DOHH2 (cell line): ENCODE measurements at regions not wholly inside any gene's neighbourhood (a gene's known extent, or its start where the extent isn't known, plus 50 kb on each side); places are given as distances from the start of the nearest gene placed in this dataset.

Experiments
- H3F3A ChIP-seq: fragments of 200-600 bp; sonication (generic), shearing (Covaris generic); 2 replicates; pipeline ENCODE4 v1.6.0; 2016; ENCODE audit warnings: antibody characterized with exemption, mild to moderate bottlenecking; ENCODE audit not compliant: control insufficient read depth, insufficient read depth
- H3K27ac ChIP-seq: fragments of 200-600 bp; sonication (generic); 2 replicates; pipeline ENCODE4 v1.5.1; 2014; ENCODE audit warnings: low read depth, mild to moderate bottlenecking, low read length, moderate library complexity
- H3K27me3 ChIP-seq: fragments of 200-600 bp; sonication (generic); 2 replicates; pipeline ENCODE4 v1.6.1; 2014; ENCODE audit warnings: mild to moderate bottlenecking, low read length, mixed read lengths; ENCODE audit not compliant: control insufficient read depth
- H3K36me3 ChIP-seq: fragments of 200-600 bp; sonication (generic); 2 replicates; pipeline ENCODE4 v1.6.1; 2014; ENCODE audit warnings: mild to moderate bottlenecking, low read length, moderate library complexity, mixed read lengths; ENCODE audit not compliant: control insufficient read depth
- H3K4me1 ChIP-seq: fragments of 200-600 bp; sonication (generic); 2 replicates; pipeline ENCODE4 v1.6.1; 2014; ENCODE audit warnings: mild to moderate bottlenecking, low read length, mixed read lengths; ENCODE audit not compliant: control insufficient read depth
- H3K4me2 ChIP-seq: fragments of 200-600 bp; sonication (generic); 2 replicates; pipeline ENCODE4 v1.6.0; 2014; ENCODE audit warnings: mild to moderate bottlenecking, low read length, moderate library complexity
- H3K4me3 ChIP-seq: fragments of 200-600 bp; sonication (generic); 2 replicates; pipeline ENCODE4 v1.5.1; 2014; ENCODE audit warnings: mild to moderate bottlenecking, low read length, mixed read lengths
- H3K79me2 ChIP-seq: fragments of 200-600 bp; sonication (generic); 2 replicates; pipeline ENCODE4 v1.6.1; 2014; ENCODE audit warnings: mild to moderate bottlenecking, low read length, mixed read lengths; ENCODE audit not compliant: control insufficient read depth
- H3K9me2 ChIP-seq: fragments of 200-600 bp; sonication (generic); replicated peaks from 2 replicates; pipeline ENCODE4 v1.6.1; 2014; ENCODE audit warnings: mild to moderate bottlenecking, low read length, mixed read lengths; ENCODE audit not compliant: control insufficient read depth
- H3K9me3 ChIP-seq: fragments of 200-600 bp; sonication (generic); 2 replicates; pipeline ENCODE4 v1.6.1; 2014; ENCODE audit warnings: antibody characterized with exemption, low read length, mixed read lengths; ENCODE audit not compliant: control insufficient read depth, insufficient read depth
- H4K20me1 ChIP-seq: fragments of 200-600 bp; sonication (generic); 2 replicates; pipeline ENCODE4 v1.6.0; 2014; ENCODE audit warnings: low read depth, mild to moderate bottlenecking, antibody characterized with exemption, low read length, moderate library complexity; ENCODE audit not compliant: control insufficient read depth, insufficient read depth
- CTCF ChIP-seq: fragments of 200-600 bp; sonication (generic); IDR thresholded peaks from one replicate; pipeline ENCODE4 v1.5.1; 2014; ENCODE audit warnings: antibody characterized with exemption, mild to moderate bottlenecking, low read depth, low read length; ENCODE audit not compliant: poor library complexity, severe bottlenecking
- EZH2phosphoT487 ChIP-seq: fragments of 200-600 bp; sonication (generic); IDR thresholded peaks from 2 replicates; pipeline ENCODE4 v1.6.1; 2017; ENCODE audit warnings: borderline replicate concordance, mild to moderate bottlenecking, antibody characterized with exemption, low read length, moderate library complexity, mixed read lengths

GRCh38 chr5:89262030-89262429 is 379.0 kb upstream of the MEF2C start:
- H3K27ac ChIP-seq, result no peak overlapping the region
- H3K36me3 ChIP-seq, result no peaks in the 10 kb centered on the region
- no peaks in the 10 kb centered on the region for H3K27me3 ChIP-seq
- H3K9me2 ChIP-seq, result no peaks in the 10 kb centered on the region
- no peaks in the 10 kb centered on the region for H3K9me3 ChIP-seq
- no peaks in the 10 kb centered on the region for H4K20me1 ChIP-seq
- H3K79me2 ChIP-seq, result no peaks in the 10 kb centered on the region
- H3K4me3 ChIP-seq, result no peak overlapping the region
- no peak for TF ChIP-seq EZH2phosphoT487
- TF ChIP-seq CTCF, result no peak
- H3K4me2 ChIP-seq, result no peak overlapping the region
- H3F3A ChIP-seq, result no peaks in the 10 kb centered on the region
- H3K4me1 ChIP-seq, result no peaks in the 10 kb centered on the region

GRCh38 chr5:89260254-89260653 is 377.3 kb upstream of the MEF2C start:
- no peaks in the 10 kb centered on the region for H3K9me2 ChIP-seq
- no peaks in the 10 kb centered on the region for H3K27me3 ChIP-seq
- peaks cover 6% of the 10 kb centered on the region for H3K9me3 ChIP-seq
- H3K4me1 ChIP-seq, result peaks cover 3% of the 10 kb centered on the region; the same call in 1 of the 2 replicates
- no peaks in the 10 kb centered on the region for H3F3A ChIP-seq
- no peak overlapping the region for H3K4me2 ChIP-seq
- no peak for TF ChIP-seq CTCF
- TF ChIP-seq EZH2phosphoT487, result no peak
- no peaks in the 10 kb centered on the region for H4K20me1 ChIP-seq
- H3K4me3 ChIP-seq, result no peak overlapping the region
- H3K79me2 ChIP-seq, result no peaks in the 10 kb centered on the region
- no peak overlapping the region for H3K27ac ChIP-seq
- H3K36me3 ChIP-seq, result no peaks in the 10 kb centered on the region

GRCh38 chr5:89255845-89256463 is 373.0 kb upstream of the MEF2C start:
- TF ChIP-seq EZH2phosphoT487 (no peak), CTCF (no peak)
- Histone ChIP-seq H4K20me1 (no peaks in the 10 kb centered on the region), H3K4me2 (no peak overlapping the region), H3K27ac (no peak overlapping the region), H3K79me2 (no peaks in the 10 kb centered on the region), H3K27me3 (no peaks in the 10 kb centered on the region), H3K9me3 (peaks cover 6% of the 10 kb centered on the region), H3K9me2 (no peaks in the 10 kb centered on the region), H3K4me1 (peaks cover 3% of the 10 kb centered on the region; the same call in 1 of the 2 replicates), H3K36me3 (no peaks in the 10 kb centered on the region), H3K4me3 (no peak overlapping the region), H3F3A (no peaks in the 10 kb centered on the region)
